Cerebellar cortex (tissue), 1 donor: ENCODE measurements at regions not wholly inside any gene's neighbourhood (a gene's known extent, or its start where the extent isn't known, plus 50 kb on each side); places are given as distances from the start of the nearest gene placed in this dataset.
"Not testable (repeated sequence)": the region's sequence is repeated elsewhere in the genome, so short reads cannot be mapped to it uniquely, and the experiment has no call there.

Experiments used
- DNase-seq: peaks from one replicate; pipeline ENCODE4 v3.0.0-alpha.2; 2015; ENCODE audit warnings: low spot score

- DNase-seq = no peak
Measured at GRCh38 chr3:102906818-102907217, 472.0 kb downstream of the ZPLD1 start.

GRCh38 chr3:102909904-102910303 lies 475.1 kb downstream of the ZPLD1 start:
- no peak for DNase-seq

- DNase-seq = no peak
Measured at GRCh38 chr3:102916532-102916931, 481.7 kb downstream of the ZPLD1 start.

DNA sequence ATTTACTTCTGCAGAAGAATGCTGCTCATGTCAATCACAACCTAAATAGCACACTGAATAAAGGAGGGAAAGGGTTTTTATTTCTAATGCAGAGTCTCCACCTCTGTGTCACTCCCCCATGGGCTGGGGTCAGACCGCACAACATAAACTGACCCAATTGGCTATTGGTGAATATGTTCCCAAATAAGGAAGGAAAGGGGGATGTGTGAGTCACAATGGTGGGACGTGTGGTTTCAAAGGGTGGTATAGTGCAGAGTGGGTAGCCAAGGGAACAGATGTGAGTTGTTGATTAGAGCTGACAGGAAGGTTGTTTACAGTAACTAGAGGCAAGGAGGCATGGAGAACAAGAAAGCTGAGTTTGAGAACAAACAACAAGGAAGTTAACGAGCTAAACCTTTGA lies 491.8 kb downstream of the ZPLD1 start:
- DNase-seq = no peak

- DNase-seq = no peak
Measured at GRCh38 chr3:102933377-102933776, 498.6 kb downstream of the ZPLD1 start.

GRCh38 chr3:102936511-102937045 lies 501.8 kb downstream of the ZPLD1 start:
- DNase-seq = no peak

DNA sequence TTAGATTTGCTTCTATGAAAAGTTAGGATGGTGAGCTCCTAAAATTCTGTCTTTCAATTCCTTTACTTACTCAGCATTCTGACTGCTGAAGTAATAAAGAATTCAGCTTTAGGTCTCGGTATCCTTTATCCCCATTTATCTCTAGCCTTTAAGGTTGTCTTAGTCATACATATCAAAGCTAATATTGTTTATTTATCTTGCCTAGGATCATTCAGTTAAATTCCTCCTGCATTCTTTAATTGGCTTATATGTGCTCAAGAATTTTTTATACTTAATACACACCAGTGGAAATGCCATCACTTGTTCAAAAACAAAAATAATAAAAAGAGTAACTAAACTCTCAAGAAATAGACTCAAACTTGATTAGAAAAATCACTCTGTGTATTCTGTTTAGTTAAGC lies 507.0 kb downstream of the ZPLD1 start:
- DNase-seq = no peak

GRCh38 chr3:102946445-102946844 lies 511.6 kb downstream of the ZPLD1 start:
- not testable (repeated sequence) for DNase-seq

DNA sequence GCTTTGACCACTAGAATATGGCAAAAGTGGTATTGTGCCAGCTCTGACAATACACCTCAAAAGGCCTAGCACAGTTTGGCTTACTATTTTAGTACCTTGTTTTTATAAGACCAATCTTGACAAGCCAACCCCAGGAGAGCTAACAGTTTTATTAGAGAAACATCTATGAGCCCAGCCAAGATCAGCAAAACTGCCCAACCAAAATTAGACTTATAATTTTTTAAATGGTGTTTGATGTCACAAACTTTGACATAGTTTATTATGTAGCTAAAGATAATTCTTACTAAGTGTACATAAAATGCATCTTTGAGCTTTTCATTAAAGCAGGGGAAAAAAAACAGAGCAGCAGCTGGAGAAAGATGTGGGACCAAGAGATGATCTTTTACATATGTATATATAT lies 537.5 kb downstream of the ZPLD1 start:
- no peak for DNase-seq

DNA sequence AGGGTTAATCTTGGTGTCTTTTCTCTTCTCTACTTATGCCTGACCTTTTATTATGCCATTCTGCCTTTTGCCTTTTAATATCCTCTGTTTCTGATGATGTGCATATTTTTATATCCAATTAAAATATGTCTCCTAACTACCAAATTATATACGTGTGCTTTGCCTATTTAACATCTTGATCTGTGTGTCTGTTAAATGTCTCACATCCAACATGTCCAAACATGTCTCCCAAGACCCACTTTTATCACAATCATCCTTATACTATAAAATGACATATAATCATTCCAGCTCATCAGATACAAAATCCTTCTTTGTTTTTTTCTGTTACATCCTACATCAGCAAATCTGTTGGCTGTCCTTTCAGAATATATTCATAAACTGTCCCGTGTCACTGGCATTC lies 539.5 kb downstream of the ZPLD1 start:
- DNase-seq = no peak

- DNase-seq = no peak
Measured at GRCh38 chr3:102979191-102979590, 544.4 kb downstream of the ZPLD1 start.

GRCh38 chr3:102979682-102980354 lies 545.0 kb downstream of the ZPLD1 start:
- DNase-seq = no peak

- DNase-seq = no peak
Measured at GRCh38 chr3:102980355-102980696, 545.5 kb downstream of the ZPLD1 start.

GRCh38 chr3:103002425-103003176 lies 567.8 kb downstream of the ZPLD1 start:
- no peak for DNase-seq

DNA sequence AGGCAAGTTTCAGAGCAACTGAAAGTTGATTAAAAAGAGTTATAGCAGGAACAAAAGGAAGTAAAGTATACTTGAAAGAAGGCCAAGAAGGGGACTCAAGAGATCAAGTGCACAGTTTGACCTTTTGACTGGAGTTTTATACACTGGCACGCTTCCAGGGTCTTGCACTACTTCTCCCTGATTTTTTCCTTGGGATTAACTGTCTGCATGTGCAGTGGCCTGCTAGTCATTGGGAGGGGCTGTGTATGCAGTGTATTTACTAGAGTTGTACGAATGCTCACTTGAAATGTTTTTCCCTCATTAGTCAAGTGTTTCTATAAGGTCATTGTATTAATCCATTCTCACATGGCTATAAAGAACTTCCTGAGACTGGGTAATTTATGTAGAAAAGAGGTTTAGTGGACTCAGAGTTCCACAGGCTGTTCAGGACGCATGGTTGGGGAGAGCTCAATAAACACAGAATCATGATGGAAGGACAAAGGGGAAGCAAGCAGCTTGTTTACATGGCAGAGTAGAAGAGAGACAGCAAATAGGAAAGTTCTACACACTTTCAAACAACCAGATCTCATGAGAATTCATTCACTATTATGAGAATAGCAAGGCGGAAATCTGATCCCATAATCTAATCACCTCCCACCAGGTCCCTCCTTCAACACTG lies 571.8 kb downstream of the ZPLD1 start:
- DNase-seq = no peak

GRCh38 chr3:103009609-103010008 lies 574.8 kb downstream of the ZPLD1 start:
- no peak for DNase-seq

GRCh38 chr3:103025880-103026279 lies 591.1 kb downstream of the ZPLD1 start:
- DNase-seq = no peak

- no peak for DNase-seq
Measured at GRCh38 chr3:103033841-103034240, 599.0 kb downstream of the ZPLD1 start.

- no peak for DNase-seq
Measured at GRCh38 chr3:103047640-103048039, 612.8 kb downstream of the ZPLD1 start.

GRCh38 chr3:103048068-103048722 lies 613.4 kb downstream of the ZPLD1 start:
- DNase-seq = no peak

- DNase-seq = peak; percentile 3
Measured at GRCh38 chr3:103052236-103052830, 617.5 kb downstream of the ZPLD1 start.

- DNase-seq = no peak
Measured at GRCh38 chr3:103055021-103055520, 620.3 kb downstream of the ZPLD1 start.
